Smooth muscle cell (in vitro differentiated cells): ENCODE measurements at regions not wholly inside any gene's neighbourhood (a gene's known extent, or its start where the extent isn't known, plus 50 kb on each side); places are given as distances from the start of the nearest gene placed in this dataset.

Experiments used
- DNase-seq: peaks from one replicate; lab custom pipeline; 2025; ENCODE audit not compliant: unreplicated experiment; lab: John Stamatoyannopoulos, UW
- H2AFZ ChIP-seq: fragments of 200-600 bp; sonication (generic); 2 replicates; pipeline ENCODE4 v1.6.0; 2016; ENCODE audit warnings: antibody characterized with exemption, low read depth, mild to moderate bottlenecking
- H3F3A ChIP-seq: fragments of 200-600 bp; sonication (generic); 2 replicates; pipeline ENCODE4 v1.6.0; 2017; ENCODE audit warnings: antibody characterized with exemption, low read depth
- H3K27ac ChIP-seq: fragments of 200-600 bp; sonication (generic); 2 replicates; pipeline ENCODE4 v1.5.1; 2016; ENCODE audit warnings: low read depth, mild to moderate bottlenecking
- H3K27me3 ChIP-seq: fragments of 200-600 bp; sonication (generic); 2 replicates; pipeline ENCODE4 v1.6.1; 2016; ENCODE audit warnings: low read depth, mild to moderate bottlenecking
- H3K36me3 ChIP-seq: fragments of 200-600 bp; sonication (generic); 2 replicates; pipeline ENCODE4 v1.5.1; 2016; ENCODE audit warnings: low read depth
- H3K4me1 ChIP-seq: fragments of 200-600 bp; sonication (generic); 2 replicates; pipeline ENCODE4 v1.5.1; 2016; ENCODE audit warnings: low read depth
- H3K4me2 ChIP-seq: fragments of 200-600 bp; sonication (generic); 2 replicates; pipeline ENCODE4 v1.6.0; 2016; ENCODE audit warnings: mild to moderate bottlenecking
- H3K4me3 ChIP-seq: fragments of 200-600 bp; sonication (generic); 2 replicates; pipeline ENCODE4 v1.5.1; 2016; ENCODE audit warnings: mild to moderate bottlenecking
- H3K79me2 ChIP-seq: fragments of 200-600 bp; sonication (generic); 2 replicates; pipeline ENCODE4 v1.6.0; 2016; ENCODE audit warnings: low read depth, mild to moderate bottlenecking
- H3K9ac ChIP-seq: fragments of 200-600 bp; sonication (generic); 2 replicates; pipeline ENCODE4 v1.6.0; 2016; ENCODE audit warnings: low read depth
- H3K9me3 ChIP-seq: fragments of 200-600 bp; sonication (generic); replicated peaks from 2 replicates; pipeline ENCODE4 v1.5.1; 2016; ENCODE audit warnings: low read depth
- H4K20me1 ChIP-seq: fragments of 200-600 bp; sonication (generic); 2 replicates; pipeline ENCODE4 v1.6.0; 2016; ENCODE audit warnings: low read depth
- CTCF ChIP-seq: fragments of 200-600 bp; sonication (generic); IDR thresholded peaks from 2 replicates; pipeline ENCODE4 v1.5.1; 2017; ENCODE audit warnings: borderline replicate concordance, mild to moderate bottlenecking, antibody characterized with exemption; ENCODE audit not compliant: insufficient read depth, poor library complexity, severe bottlenecking
- WGBS: methylation state at CpG from one replicate; pipeline ENCODE4 v1.1.7; 2016; ENCODE audit warnings: low lambda C conversion rate; 5-methylcytosine and 5-hydroxymethylcytosine counted together

DNA sequence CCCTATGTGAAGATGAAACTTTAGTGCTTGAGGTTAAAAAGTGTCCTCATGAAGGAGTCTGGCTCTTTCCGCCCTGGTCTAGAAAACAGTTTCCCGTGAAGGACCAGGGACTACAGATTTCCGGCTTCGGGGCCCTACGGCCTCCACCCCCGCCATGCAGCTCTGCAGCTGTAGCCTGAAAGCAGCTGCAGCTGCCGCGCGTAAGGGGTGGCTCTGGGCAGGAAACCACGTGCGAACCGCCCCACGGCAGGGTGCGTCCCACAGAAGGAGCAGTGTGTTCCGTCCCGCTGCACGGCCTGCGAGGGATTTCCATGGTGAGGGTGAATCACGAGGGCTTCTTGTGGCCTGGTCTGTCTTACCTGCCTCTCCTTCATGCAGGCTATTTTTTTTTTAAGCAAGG, 117.0 kb downstream of the ERMARD start:
- H2AFZ ChIP-seq, result no peak overlapping the region
- no peaks in the 10 kb centered on the region for H3K36me3 ChIP-seq
- no peaks in the 10 kb centered on the region for H3K9me3 ChIP-seq
- no peak for DNase-seq
- H3F3A ChIP-seq, result no peaks in the 10 kb centered on the region
- H3K79me2 ChIP-seq, result no peaks in the 10 kb centered on the region
- H4K20me1 ChIP-seq, result no peaks in the 10 kb centered on the region
- H3K27ac ChIP-seq, result no peak overlapping the region
- peaks cover 18% of the 10 kb centered on the region for H3K27me3 ChIP-seq
- no peak overlapping the region for H3K4me2 ChIP-seq
- H3K9ac ChIP-seq, result no peak overlapping the region
- H3K4me1 ChIP-seq, result no peaks in the 10 kb centered on the region
- TF ChIP-seq CTCF, result no peak
- H3K4me3 ChIP-seq, result no peak overlapping the region
- 84% methylated on average over 19 of the region's 19 CpGs for WGBS

GRCh38 chr6:169867751-169868191, 116.3 kb downstream of the ERMARD start:
- no peaks in the 10 kb centered on the region for H3K9me3 ChIP-seq

DNA sequence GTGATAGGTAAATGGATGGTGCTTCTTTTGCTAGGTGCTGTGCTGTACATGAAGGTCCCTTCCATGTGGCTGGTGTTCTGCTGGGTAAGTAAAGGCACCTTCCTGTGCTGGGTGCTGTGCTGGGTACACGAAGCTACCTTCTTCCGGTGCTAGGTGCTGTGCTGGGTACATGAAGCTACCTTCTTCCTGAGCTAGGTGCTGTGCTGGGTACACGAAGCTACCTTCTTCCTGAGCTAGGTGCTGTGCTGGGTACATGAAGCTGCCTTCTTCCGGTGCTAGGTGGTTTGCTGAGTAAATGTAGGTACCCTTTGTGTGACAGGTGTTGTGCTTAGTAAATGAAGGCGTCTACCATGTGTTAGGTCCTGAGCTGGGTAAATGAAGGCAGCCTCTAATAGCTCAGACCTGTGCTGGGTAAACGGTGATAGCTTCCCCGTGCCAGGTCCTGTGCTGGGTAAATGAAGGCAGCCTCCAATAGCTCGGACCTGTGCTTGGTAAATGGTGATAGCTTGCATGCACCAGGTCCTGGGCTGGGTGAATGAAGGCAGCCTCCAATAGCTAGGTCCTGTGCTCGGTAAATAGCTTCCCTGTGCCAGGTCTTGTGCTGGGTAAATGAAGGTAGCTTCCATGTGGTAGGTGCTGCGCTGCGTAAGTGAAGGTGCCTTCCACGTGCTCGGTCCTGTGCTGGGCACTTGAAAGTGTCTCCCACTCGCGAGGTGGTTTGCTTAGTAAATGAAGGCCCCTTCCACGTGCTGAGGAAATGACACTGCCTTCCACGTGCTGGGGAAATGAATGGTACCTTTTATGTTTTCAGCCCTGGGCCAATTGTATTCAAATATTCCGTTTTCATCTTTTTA, 115.5 kb downstream of the ERMARD start:
- no peak overlapping the region for H3K4me3 ChIP-seq
- no peaks in the 10 kb centered on the region for H3K36me3 ChIP-seq
- no peak overlapping the region for H2AFZ ChIP-seq
- no peaks in the 10 kb centered on the region for H3K79me2 ChIP-seq
- H3K9me3 ChIP-seq, result no peaks in the 10 kb centered on the region
- no peaks in the 10 kb centered on the region for H3F3A ChIP-seq
- no peaks in the 10 kb centered on the region for H3K4me1 ChIP-seq
- H3K27me3 ChIP-seq, result peaks cover 13% of the 10 kb centered on the region
- H3K27ac ChIP-seq, result no peak overlapping the region
- no peaks in the 10 kb centered on the region for H4K20me1 ChIP-seq
- WGBS, result 89% methylated on average over 18 of the region's 18 CpGs
- H3K4me2 ChIP-seq, result no peak overlapping the region
- H3K9ac ChIP-seq, result no peak overlapping the region
- no peak for TF ChIP-seq CTCF
- DNase-seq, result no peak

More at GRCh38 chr6:169867751-169868191, 116.3 kb downstream of the ERMARD start:
- Histone ChIP-seq H3K4me1 (no peaks in the 10 kb centered on the region), H3K27me3 (peaks cover 13% of the 10 kb centered on the region), H3K27ac (no peak overlapping the region), H2AFZ (no peak overlapping the region), H3K4me2 (no peak overlapping the region), H4K20me1 (no peaks in the 10 kb centered on the region), H3F3A (no peaks in the 10 kb centered on the region), H3K9ac (no peak overlapping the region), H3K4me3 (no peak overlapping the region), H3K36me3 (no peaks in the 10 kb centered on the region), H3K79me2 (no peaks in the 10 kb centered on the region)
- WGBS, result 93% methylated on average over 12 of the region's 12 CpGs
- DNase-seq, result no peak
- no peak for TF ChIP-seq CTCF

DNA sequence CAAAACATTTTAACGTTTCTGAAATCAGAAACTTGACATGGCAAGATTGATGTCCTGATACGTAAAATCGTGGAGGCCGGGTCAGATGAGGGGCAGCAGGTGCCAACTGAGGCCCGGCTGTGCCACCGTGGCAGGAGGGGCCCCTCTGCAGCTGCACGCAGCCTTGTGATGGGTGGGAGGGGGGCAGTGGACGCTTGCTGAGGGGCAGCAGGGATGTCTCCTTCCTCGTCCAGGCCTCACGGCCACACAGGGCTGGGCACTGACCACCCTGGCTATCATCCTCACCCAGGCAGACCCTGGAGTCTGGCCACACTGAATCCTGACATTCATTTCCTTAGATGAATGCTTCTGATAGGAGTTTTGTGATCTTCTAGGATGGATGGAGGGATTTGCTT, 114.7 kb downstream of the ERMARD start:
- H3K9me3 ChIP-seq, result no peaks in the 10 kb centered on the region
- H4K20me1 ChIP-seq, result no peaks in the 10 kb centered on the region
- no peak for DNase-seq
- H3K4me1 ChIP-seq, result no peaks in the 10 kb centered on the region
- TF ChIP-seq CTCF, result no peak
- H3K4me3 ChIP-seq, result no peak overlapping the region
- H3K9ac ChIP-seq, result no peak overlapping the region
- no peak overlapping the region for H3K27ac ChIP-seq
- H2AFZ ChIP-seq, result no peak overlapping the region
- peaks cover 13% of the 10 kb centered on the region for H3K27me3 ChIP-seq
- H3K4me2 ChIP-seq, result no peak overlapping the region
- H3K79me2 ChIP-seq, result no peaks in the 10 kb centered on the region
- no peaks in the 10 kb centered on the region for H3K36me3 ChIP-seq
- H3F3A ChIP-seq, result no peaks in the 10 kb centered on the region
- 87% methylated on average over 10 of the region's 10 CpGs for WGBS
